ENCODE measurements at regions not wholly inside any gene's neighbourhood (a gene's known extent, or its start where the extent isn't known, plus 50 kb on each side); places are given as distances from the start of the nearest gene placed in this dataset.

DNA sequence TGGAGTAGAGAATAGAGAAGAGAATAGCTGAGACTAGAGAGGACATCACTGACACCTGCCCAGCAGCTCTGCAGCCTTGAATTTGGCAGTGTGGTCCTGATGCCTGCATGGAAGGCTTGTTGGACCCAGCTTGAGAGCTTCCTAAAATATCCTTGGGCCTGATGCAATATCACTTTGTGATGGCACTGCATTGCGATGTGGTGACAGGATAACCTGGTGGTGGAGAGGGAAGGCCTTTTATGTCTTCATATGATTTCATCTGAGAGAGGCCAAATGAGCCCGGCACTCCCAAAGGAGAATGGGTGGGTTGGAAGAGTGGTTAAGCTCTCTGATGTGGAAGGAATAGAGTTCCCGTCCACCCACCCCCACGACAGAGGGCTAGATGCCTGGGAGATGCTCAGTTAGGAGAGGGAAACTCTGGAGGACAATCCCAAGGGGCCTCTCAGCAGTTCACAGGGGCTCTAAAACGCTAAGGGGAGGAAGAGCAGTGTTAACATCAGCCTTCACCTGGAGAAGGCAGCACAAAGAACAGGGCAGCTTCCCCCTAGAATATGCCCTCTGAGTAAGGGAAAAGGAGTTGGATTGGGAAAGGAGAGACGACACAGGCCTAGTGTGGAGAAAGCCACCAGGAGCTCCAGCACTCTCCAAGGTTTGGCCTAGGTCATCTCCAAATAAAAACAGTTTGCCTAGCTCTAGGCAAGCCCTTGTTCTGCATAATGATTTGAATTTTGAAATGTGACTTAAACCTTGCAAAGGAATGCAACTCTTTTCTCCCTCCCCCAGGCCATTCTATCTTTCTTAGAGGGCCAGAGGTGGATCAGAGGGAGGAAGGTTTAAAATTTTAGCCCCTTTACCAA is 99.8 kb upstream of the SSBP2 start:
- Mint-ChIP-seq H3K27ac (peak overlapping the region; percentile 100), H3K9me3 (no peaks in the 10 kb centered on the region), H3K36me3 (no peaks in the 10 kb centered on the region), H3K27me3 (ENCODE audit: low read depth) (no peaks in the 10 kb centered on the region), H3K4me3 (peak overlapping the region; percentile 77), H3K4me1 (peaks cover 74% of the 10 kb centered on the region)
- POLR2A ChIA-PET = interaction anchor here (0.6 to 3.4 kb wide), 8 partner anchors 12 to 482 kb away, joined by 3 to 110 read pairs (median 4); partner anchors contain the start of genes ATG10 and SSBP2
- TF ChIP-seq ZNF671 (CRISPR knock-in tag; IDR thresholded peaks at IDR 0.05) = no peak
- no peak for TF ChIP-seq FOXK1 (CRISPR knock-in tag; IDR thresholded peaks at IDR 0.05)
- DNase-seq (ENCODE audit: low spot score) = no peak
- ATAC-seq = no peak
- CTCF ChIA-PET = interaction anchor here (0.6 to 5.9 kb wide), 5 partner anchors 12 to 314 kb away, joined by 3 to 104 read pairs (median 32); partner anchors contain the start of gene SSBP2

DNA sequence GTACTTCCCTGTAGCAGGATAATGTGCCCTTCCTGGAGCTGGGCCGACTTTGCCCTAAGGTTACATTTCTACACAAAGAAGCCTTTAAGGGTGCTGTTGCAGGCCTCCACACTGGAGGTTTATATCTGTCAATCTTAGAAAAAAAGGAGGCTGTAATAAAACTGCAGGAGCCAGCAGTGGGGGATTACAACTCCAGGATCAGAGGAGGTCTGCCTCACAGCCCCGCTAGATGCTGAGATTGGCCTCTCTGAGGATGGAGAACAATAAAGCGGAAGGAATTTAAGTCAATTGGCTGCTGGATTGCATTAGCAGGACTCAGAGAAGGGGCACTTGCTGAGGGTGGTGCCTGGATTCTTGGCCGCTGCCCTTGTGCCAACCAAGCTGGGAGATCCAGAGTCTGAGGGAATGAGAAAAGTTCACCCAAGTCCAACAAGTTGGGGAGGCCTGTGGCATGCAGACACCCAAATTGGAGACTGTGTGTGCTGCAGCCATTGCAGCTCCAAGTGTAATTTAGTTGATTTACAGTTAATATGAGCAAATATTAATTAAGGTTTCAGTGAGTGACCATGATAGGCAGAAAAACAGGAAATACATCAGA is 99.0 kb upstream of the SSBP2 start:
- Mint-ChIP-seq H3K4me3 (no peak overlapping the region; the same call in 1 of the 2 replicates), H3K36me3 (no peaks in the 10 kb centered on the region), H3K27me3 (ENCODE audit: low read depth) (no peaks in the 10 kb centered on the region), H3K4me1 (peaks cover 68% of the 10 kb centered on the region), H3K9me3 (no peaks in the 10 kb centered on the region), H3K27ac (peak overlapping the region; percentile 100)
- ChIA-PET POLR2A (interaction anchor here (1.1 to 3.4 kb wide), 2 partner anchors 12 to 99 kb away, joined by 5 to 110 read pairs; partner anchors contain the start of gene SSBP2), CTCF (interaction anchor here (0.6 to 5.9 kb wide), 3 partner anchors 12 to 97 kb away, joined by 3 to 104 read pairs (median 32); partner anchors contain the start of gene SSBP2)
- DNase-seq (ENCODE audit: low spot score) = no peak
- no peak for ATAC-seq
- TF ChIP-seq E2F1 (CRISPR knock-in tag; IDR thresholded peaks at IDR 0.05) = no peak

DNA sequence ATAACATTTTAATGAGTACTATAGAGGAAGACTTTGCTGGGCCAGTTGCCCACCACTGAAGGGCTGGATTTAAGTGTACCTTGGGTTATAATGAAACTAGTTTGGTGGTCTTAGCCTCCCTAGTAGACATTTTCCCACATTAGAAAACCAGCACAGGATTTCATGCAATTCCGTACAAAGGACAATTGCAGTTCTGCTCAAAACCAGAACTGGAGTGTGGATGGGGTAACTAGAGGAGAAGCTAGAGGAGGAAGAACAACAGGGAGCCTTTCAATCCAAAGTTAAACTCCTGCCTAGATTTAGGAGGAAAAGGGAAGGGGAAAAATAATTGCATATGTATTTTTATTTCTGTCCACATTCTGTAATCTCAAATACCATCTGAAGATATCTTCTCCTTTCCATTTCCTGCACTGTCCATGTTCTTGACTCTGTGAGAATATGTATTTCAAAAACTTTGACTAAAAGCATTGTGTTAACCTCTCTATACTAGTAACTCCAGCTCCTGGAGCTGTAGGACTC is 97.5 kb upstream of the SSBP2 start:
- peaks cover 54% of the 10 kb centered on the region for H3K4me1 Mint-ChIP-seq
- H3K9me3 Mint-ChIP-seq = no peaks in the 10 kb centered on the region
- TF ChIP-seq EMX1 (CRISPR knock-in tag; IDR thresholded peaks at IDR 0.05) = no peak
- TF ChIP-seq PRDM15 (CRISPR knock-in tag; IDR thresholded peaks at IDR 0.05) = peak; percentile 95
- POLR2A ChIA-PET = interaction anchor here (1.0 kb wide), 1 partner anchor 97 kb away, joined by 4 read pairs; the partner anchor contains the start of gene SSBP2
- no peaks in the 10 kb centered on the region for H3K36me3 Mint-ChIP-seq
- no peak overlapping the region for H3K27ac Mint-ChIP-seq
- no peak for DNase-seq (ENCODE audit: low spot score)
- H3K27me3 Mint-ChIP-seq (ENCODE audit: low read depth) = no peaks in the 10 kb centered on the region
- ATAC-seq = no peak
- CTCF ChIA-PET = interaction anchor here (5.8 to 5.9 kb wide), 2 partner anchors 10 to 96 kb away, joined by 32 to 104 read pairs; partner anchors contain the start of gene SSBP2
- no peak overlapping the region for H3K4me3 Mint-ChIP-seq

DNA sequence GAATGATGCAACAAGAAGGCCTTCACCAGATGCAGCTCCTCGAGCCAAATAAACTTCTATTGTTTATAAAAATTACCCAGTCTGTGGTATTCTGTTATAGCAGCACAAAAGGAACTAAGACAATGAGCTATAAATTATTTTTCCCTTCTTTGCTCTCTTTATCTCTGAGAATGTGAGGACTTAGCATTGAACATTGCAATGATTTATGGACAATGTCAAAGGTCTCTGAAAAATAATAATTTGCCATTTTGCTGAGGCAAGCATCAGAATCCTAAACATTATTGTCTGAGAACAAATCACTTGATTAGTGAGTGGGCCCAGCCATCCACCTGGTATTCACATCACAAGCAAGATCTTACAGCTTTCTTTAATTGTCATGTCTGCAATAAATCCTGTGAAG is 95.4 kb upstream of the SSBP2 start:
- Mint-ChIP-seq H3K4me1 (peaks cover 40% of the 10 kb centered on the region), H3K9me3 (no peaks in the 10 kb centered on the region), H3K4me3 (no peak overlapping the region), H3K27me3 (ENCODE audit: low read depth) (no peaks in the 10 kb centered on the region), H3K27ac (no peak overlapping the region), H3K36me3 (no peaks in the 10 kb centered on the region)
- ChIA-PET CTCF (interaction anchor here (0.9 kb wide), 1 partner anchor 396 kb away, joined by 3 read pairs; no protein-coding TSS in a partner anchor), POLR2A (no interaction called here)
- ATAC-seq (no peak), DNase-seq (ENCODE audit: low spot score) (no peak)
- no peak for TF ChIP-seq GRHL2 (CRISPR knock-in tag; IDR thresholded peaks at IDR 0.05; ENCODE audit: insufficient replicate concordance, severe bottlenecking)
- no peak for TF ChIP-seq ZNF138 (CRISPR knock-in tag; conservative IDR thresholded peaks at IDR 0.05)
- no peak for TF ChIP-seq E2F5 (CRISPR knock-in tag; IDR thresholded peaks at IDR 0.05)
- no peak for TF ChIP-seq RORB (CRISPR knock-in tag; IDR thresholded peaks at IDR 0.05)
- TF ChIP-seq SOX15 (CRISPR knock-in tag; IDR thresholded peaks at IDR 0.05) = no peak
- no peak for TF ChIP-seq PRDM15 (CRISPR knock-in tag; IDR thresholded peaks at IDR 0.05)
- no peak for TF ChIP-seq SMAD3 (CRISPR knock-in tag; IDR thresholded peaks at IDR 0.05; ENCODE audit: borderline replicate concordance)
- TF ChIP-seq NR2C2 (CRISPR knock-in tag; IDR thresholded peaks at IDR 0.05) = no peak
- no peak for TF ChIP-seq NFYB (CRISPR knock-in tag; conservative IDR thresholded peaks at IDR 0.05; ENCODE audit: low read depth)
- TF ChIP-seq MAX (CRISPR knock-in tag; IDR thresholded peaks at IDR 0.05) = no peak
- TF ChIP-seq GTF2I (CRISPR knock-in tag; conservative IDR thresholded peaks at IDR 0.05) = no peak
- no peak for TF ChIP-seq KAT7 (CRISPR knock-in tag; IDR thresholded peaks at IDR 0.05; ENCODE audit: borderline replicate concordance)

Measured in WTC11 (cell line).